OCI-LY3 (cell line): ENCODE measurements at regions not wholly inside any gene's neighbourhood (a gene's known extent, or its start where the extent isn't known, plus 50 kb on each side); places are given as distances from the start of the nearest gene placed in this dataset.
"Not testable (repeated sequence)": the region's sequence is repeated elsewhere in the genome, so short reads cannot be mapped to it uniquely, and the experiment has no call there.

ENCODE experiments used
- H2AFZ ChIP-seq: fragments of 200-600, 300-600 bp; shearing (Covaris generic); 2 replicates; pipeline ENCODE4 v1.6.0; 2014; ENCODE audit warnings: antibody characterized with exemption, low read depth, low read length
- H3K27ac ChIP-seq: fragments of 200-600, 300-600 bp; sonication (generic); 2 replicates; pipeline ENCODE4 v1.5.1; 2014; ENCODE audit warnings: mild to moderate bottlenecking, low read length, moderate library complexity, mixed read lengths
- H3K27me3 ChIP-seq: fragments of 200-600, 300-600 bp; sonication (generic); 2 replicates; pipeline ENCODE4 v1.6.1; 2014; ENCODE audit warnings: low read depth, low read length, mixed read lengths
- H3K36me3 ChIP-seq: fragments of 200-600, 300-600 bp; sonication (generic); replicated peaks from 2 replicates; pipeline ENCODE3; 2014; ENCODE audit warnings: low read depth, low read length, mixed read lengths
- H3K4me1 ChIP-seq: fragments of 300-600, 200-600 bp; sonication (generic); 2 replicates; pipeline ENCODE4 v1.6.1; 2014; ENCODE audit warnings: low read length, mixed read lengths
- H3K4me2 ChIP-seq: fragments of 200-600, 300-600 bp; sonication (generic); 2 replicates; pipeline ENCODE4 v1.6.1; 2014; ENCODE audit warnings: low read length, mixed read lengths
- H3K4me3 ChIP-seq: fragments of 300-600, 200-600 bp; sonication (generic); 2 replicates; pipeline ENCODE4 v1.5.1; 2014; ENCODE audit warnings: antibody characterized with exemption, mild to moderate bottlenecking, low read length, moderate library complexity
- H3K79me2 ChIP-seq: fragments of 300-600, 200-600 bp; shearing (Covaris generic); 2 replicates; pipeline ENCODE4 v1.6.1; 2014; ENCODE audit warnings: mild to moderate bottlenecking, low read length, mixed read lengths
- H3K9ac ChIP-seq: fragments of 300-600, 200-600 bp; shearing (Covaris generic); 2 replicates; pipeline ENCODE4 v1.6.0; 2014; ENCODE audit warnings: mild to moderate bottlenecking, low read length, moderate library complexity
- H3K9me3 ChIP-seq: fragments of 200-600, 300-600 bp; shearing (Covaris generic); 2 replicates; pipeline ENCODE4 v1.6.1; 2014; ENCODE audit warnings: low read length, mixed read lengths; ENCODE audit not compliant: insufficient read depth
- H4K20me1 ChIP-seq: fragments of 200-600, 300-600 bp; sonication (generic); 2 replicates; pipeline ENCODE4 v1.6.1; 2016; ENCODE audit warnings: low read length, mixed read lengths; ENCODE audit not compliant: insufficient read depth
- EZH2phosphoT487 ChIP-seq: fragments of 200-600 bp; shearing (Covaris generic); IDR thresholded peaks from 2 replicates; pipeline ENCODE4 v1.6.1; 2018; ENCODE audit warnings: antibody characterized with exemption, mixed run types, low read depth
- TF ChIP-seq, protein P1 (sequence below): fragments of 200-600, 300-600 bp; sonication (generic); IDR thresholded peaks from 2 replicates; pipeline ENCODE4 v1.5.1; 2014; ENCODE audit warnings: antibody characterized with exemption, low read length, low read depth

DNA sequence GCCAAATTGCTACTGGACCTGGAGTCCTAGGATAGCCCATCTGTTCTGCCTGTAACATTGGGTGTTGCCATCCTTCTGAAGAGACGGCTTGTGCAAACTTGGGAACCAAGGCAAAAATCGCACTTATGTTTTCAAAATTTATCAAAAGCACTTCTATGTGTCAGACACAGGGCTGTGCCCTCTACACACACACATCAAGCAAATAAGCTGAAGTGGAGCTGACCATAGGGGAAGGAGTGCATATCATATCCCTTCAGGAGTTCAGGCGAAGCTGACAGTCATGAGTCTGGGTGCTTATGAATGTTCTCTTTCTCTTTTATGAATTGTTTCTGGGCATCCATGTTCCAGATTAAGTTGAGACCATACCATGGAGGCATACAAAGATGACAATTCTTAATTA, 247.9 kb downstream of the CYRIA start:
- H3K27ac ChIP-seq = no peak overlapping the region
- H4K20me1 ChIP-seq = no peaks in the 10 kb centered on the region
- H3K27me3 ChIP-seq = no peaks in the 10 kb centered on the region
- no peaks in the 10 kb centered on the region for H3K79me2 ChIP-seq
- no peaks in the 10 kb centered on the region for H3K9me3 ChIP-seq
- H3K9ac ChIP-seq = no peak overlapping the region
- no peak overlapping the region for H3K4me3 ChIP-seq
- TF ChIP-seq EZH2phosphoT487 = no peak
- TF ChIP-seq, protein P1, sequence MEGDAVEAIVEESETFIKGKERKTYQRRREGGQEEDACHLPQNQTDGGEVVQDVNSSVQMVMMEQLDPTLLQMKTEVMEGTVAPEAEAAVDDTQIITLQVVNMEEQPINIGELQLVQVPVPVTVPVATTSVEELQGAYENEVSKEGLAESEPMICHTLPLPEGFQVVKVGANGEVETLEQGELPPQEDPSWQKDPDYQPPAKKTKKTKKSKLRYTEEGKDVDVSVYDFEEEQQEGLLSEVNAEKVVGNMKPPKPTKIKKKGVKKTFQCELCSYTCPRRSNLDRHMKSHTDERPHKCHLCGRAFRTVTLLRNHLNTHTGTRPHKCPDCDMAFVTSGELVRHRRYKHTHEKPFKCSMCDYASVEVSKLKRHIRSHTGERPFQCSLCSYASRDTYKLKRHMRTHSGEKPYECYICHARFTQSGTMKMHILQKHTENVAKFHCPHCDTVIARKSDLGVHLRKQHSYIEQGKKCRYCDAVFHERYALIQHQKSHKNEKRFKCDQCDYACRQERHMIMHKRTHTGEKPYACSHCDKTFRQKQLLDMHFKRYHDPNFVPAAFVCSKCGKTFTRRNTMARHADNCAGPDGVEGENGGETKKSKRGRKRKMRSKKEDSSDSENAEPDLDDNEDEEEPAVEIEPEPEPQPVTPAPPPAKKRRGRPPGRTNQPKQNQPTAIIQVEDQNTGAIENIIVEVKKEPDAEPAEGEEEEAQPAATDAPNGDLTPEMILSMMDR = no peak
- no peaks in the 10 kb centered on the region for H3K4me1 ChIP-seq
- no peak overlapping the region for H2AFZ ChIP-seq
- H3K4me2 ChIP-seq = no peak overlapping the region
- no peaks in the 10 kb centered on the region for H3K36me3 ChIP-seq

GRCh38 chr2:16416651-16417050, 249.0 kb downstream of the CYRIA start:
- no peak overlapping the region for H3K27ac ChIP-seq
- H3K4me3 ChIP-seq = no peak overlapping the region
- H3K9ac ChIP-seq = no peak overlapping the region
- H2AFZ ChIP-seq = no peak overlapping the region
- no peaks in the 10 kb centered on the region for H3K9me3 ChIP-seq
- H4K20me1 ChIP-seq = no peaks in the 10 kb centered on the region
- no peaks in the 10 kb centered on the region for H3K4me1 ChIP-seq
- H3K4me2 ChIP-seq = no peak overlapping the region
- no peaks in the 10 kb centered on the region for H3K36me3 ChIP-seq
- no peak for TF ChIP-seq EZH2phosphoT487
- TF ChIP-seq, protein P1 = no peak
- H3K27me3 ChIP-seq = no peaks in the 10 kb centered on the region; the same call in 1 of the 2 replicates
- H3K79me2 ChIP-seq = no peaks in the 10 kb centered on the region

- H3K9ac ChIP-seq, H3K4me2 ChIP-seq, H3K4me3 ChIP-seq, H3K27me3 ChIP-seq, H4K20me1 ChIP-seq, H3K36me3 ChIP-seq, H2AFZ ChIP-seq, H3K9me3 ChIP-seq, H3K79me2 ChIP-seq, H3K4me1 ChIP-seq, H3K27ac ChIP-seq: not testable (repeated sequence)
Observed at GRCh38 chr2:16415861-16416260, 249.8 kb downstream of the CYRIA start.

DNA sequence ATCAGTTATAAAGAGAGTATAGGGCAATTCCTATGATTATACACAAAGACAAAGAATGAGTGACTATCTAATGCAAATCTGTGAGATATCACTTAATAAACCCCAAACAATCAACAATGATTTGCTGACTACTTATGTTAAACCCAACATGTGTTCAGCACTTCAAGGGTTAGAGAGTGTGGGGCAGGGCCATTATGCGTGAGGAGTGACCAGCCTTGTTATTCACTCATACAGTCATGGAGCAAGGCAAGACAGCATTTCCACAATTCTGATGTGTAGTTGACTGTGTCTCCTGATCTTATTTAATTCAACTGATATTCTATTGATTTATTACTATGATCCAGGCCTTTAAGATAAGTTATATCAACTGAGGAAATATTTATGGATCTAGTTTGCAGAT, 251.7 kb downstream of the CYRIA start:
- H3K79me2 ChIP-seq = no peaks in the 10 kb centered on the region
- H3K27me3 ChIP-seq = no peaks in the 10 kb centered on the region; the same call in 1 of the 2 replicates
- TF ChIP-seq, protein P1 = no peak
- no peak for TF ChIP-seq EZH2phosphoT487
- no peak overlapping the region for H3K9ac ChIP-seq
- no peaks in the 10 kb centered on the region for H3K9me3 ChIP-seq
- no peak overlapping the region for H3K4me3 ChIP-seq
- no peak overlapping the region for H3K27ac ChIP-seq
- no peaks in the 10 kb centered on the region for H4K20me1 ChIP-seq
- no peak overlapping the region for H3K4me2 ChIP-seq
- H2AFZ ChIP-seq = no peak overlapping the region
- H3K36me3 ChIP-seq = no peaks in the 10 kb centered on the region
- no peaks in the 10 kb centered on the region for H3K4me1 ChIP-seq

DNA sequence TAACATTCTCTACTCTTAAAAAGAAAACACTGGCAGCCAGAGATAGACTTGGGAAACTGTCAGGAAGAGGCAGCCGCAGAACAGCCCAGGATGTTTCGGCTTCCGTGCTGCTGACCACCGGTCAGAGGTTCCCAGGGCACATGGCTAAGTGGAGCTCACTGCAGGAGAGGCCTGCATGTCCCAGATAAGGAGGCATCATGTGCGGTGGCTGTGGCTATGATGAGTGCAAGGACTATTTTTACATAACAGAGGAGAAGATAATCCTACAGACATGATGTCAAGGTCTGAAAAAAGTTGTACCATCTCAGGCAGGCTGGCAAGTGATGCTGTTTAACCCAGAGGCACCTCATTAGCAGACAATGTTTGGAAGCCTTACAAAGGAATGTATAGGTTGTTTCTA, 252.3 kb downstream of the CYRIA start:
- Histone ChIP-seq H3K9ac (no peak overlapping the region), H3K4me1 (no peaks in the 10 kb centered on the region), H3K27me3 (no peaks in the 10 kb centered on the region; the same call in 1 of the 2 replicates), H3K27ac (no peak overlapping the region), H3K36me3 (no peaks in the 10 kb centered on the region), H3K79me2 (no peaks in the 10 kb centered on the region), H3K4me2 (no peak overlapping the region), H2AFZ (no peak overlapping the region), H3K9me3 (no peaks in the 10 kb centered on the region), H3K4me3 (no peak overlapping the region), H4K20me1 (no peaks in the 10 kb centered on the region)
- TF ChIP-seq EZH2phosphoT487 = no peak
- TF ChIP-seq, protein P1 = no peak
